Heart left ventricle (tissue), 16 donors: ENCODE measurements at regions not wholly inside any gene's neighbourhood (a gene's known extent, or its start where the extent isn't known, plus 50 kb on each side); places are given as distances from the start of the nearest gene placed in this dataset.

ENCODE experiments used
- ATAC-seq, 4 donors: fragments of 200-7000 bp; cut with Tn5 transposase; one replicate each; pipeline ENCODE4 v1.9.1; 2020 to 2022; ENCODE audit warnings: moderate library complexity in 4 of 4, mild to moderate bottlenecking in 3 of 4, moderate number of reproducible peaks in 1 of 4
- DNase-seq, 5 donors: peaks; one replicate each; pipeline ENCODE4 v3.0.0-alpha.2; 2020
- H3K27ac ChIP-seq, 12 donors: fragments of 200-600 bp; sonication (generic) in 4 of 12; one replicate each; pipeline versions ENCODE4 v1.5.0 to v1.8.0; 2016 to 2022; ENCODE audit warnings: mild to moderate bottlenecking in 2 of 12
- H3K27me3 ChIP-seq, 9 donors: fragments of 200-600 bp; sonication (generic) in 2 of 9; one replicate each; pipeline versions ENCODE4 v1.5.1 to v1.8.0; 2016 to 2022; ENCODE audit warnings: mild to moderate bottlenecking in 3 of 9
- H3K36me3 ChIP-seq, 9 donors: fragments of 200-600 bp; sonication (generic) in 2 of 9; one replicate each; pipeline versions ENCODE4 v1.5.0 to v1.8.0; 2018 to 2022; ENCODE audit warnings: mild to moderate bottlenecking in 2 of 9
- H3K4me1 ChIP-seq, 12 donors: fragments of 200-600 bp; sonication (generic) in 4 of 12; one replicate each; pipeline versions ENCODE4 v1.5.0 to v1.8.0; 2016 to 2022; ENCODE audit warnings: mild to moderate bottlenecking in 3 of 12
- H3K4me3 ChIP-seq, 12 donors: fragments of 200-600 bp; sonication (generic) in 4 of 12; one replicate each; pipeline versions ENCODE4 v1.5.0 to v1.8.0; 2017 to 2022; ENCODE audit warnings: mild to moderate bottlenecking in 9 of 12, moderate library complexity in 4 of 12
- H3K9me3 ChIP-seq, 12 donors: fragments of 200-600 bp; sonication (generic) in 4 of 12; one replicate each; pipeline versions ENCODE4 v1.5.0 to v1.8.0; 2016 to 2022; ENCODE audit warnings: mild to moderate bottlenecking in 1 of 12
- POLR2A ChIP-seq, 2 donors: fragments of 450-650 bp; IDR thresholded peaks; one replicate each; pipeline ENCODE4 v1.6.1; 2017; ENCODE audit warnings: antibody characterized with exemption in 2 of 2, mild to moderate bottlenecking in 2 of 2, moderate library complexity in 2 of 2
- WGBS, 4 donors: extraction: QIAGEN DNeasy Blood & Tissue Kit in 2 of 4; methylation state at CpG; one replicate each; pipeline versions ENCODE4 v1.1.5 to v1.1.7; 2013 to 2018; 5-methylcytosine and 5-hydroxymethylcytosine counted together
- intact Hi-C, 10 donors: fragments of 100-400 bp; cut with DNase I; formaldehyde crosslinking; loops; one replicate each; pipeline versions ENCODE4 v1.11.1 to v1.14.2; 2022
- TF ChIP-seq, protein P1 (sequence below), 12 donors: fragments of 200-600 bp; sonication (generic) in 4 of 12; IDR thresholded peaks; one replicate each; pipeline versions ENCODE4 v1.5.0 to v1.8.0; 2018 to 2022; ENCODE audit warnings: antibody characterized with exemption in 12 of 12, mild to moderate bottlenecking in 5 of 12
- donor health status: ischemic (EF 13 %, LVEDD 7.1; RV severe dilation, severe dysfunction).
- donor health status: healthy with polysubstance abuse.
- donor health status: DM: no; HTN: yes; CAD: no.
- donor health status: DM: no; HTN: no; CAD: no.
- donor health status: ischemic (EF 25% LVEDD 6.9; RV normal size, moderate dysfunction).
- donor health status: ischemic (EF 25% LVEDD 5.7; RV mildly dilated, moderate dysfunction).
- donor health status: healthy.
- donor health status: DM: yes; HTN: yes; CAD: no.
- donor health status: ischemic (EF 35%, LVEDD 5.7; RV mildly dilated, moderate dysfunction).
- donor health status: nonischemic (EF 11% LVEDD 7.7; RV severe dilation, severe dysfunction).
- donor health status: DM: yes; HTN: yes; CAD: no.
- donor health status: PGD.
- donor health status: ischemic (EF 29% LVEDD 5.4; RV normal size, mild dysfunction).
- donor health status: nonischemic (EF 23%, LVEDD 6.1; RV moderate dilation, normal function).

DNA sequence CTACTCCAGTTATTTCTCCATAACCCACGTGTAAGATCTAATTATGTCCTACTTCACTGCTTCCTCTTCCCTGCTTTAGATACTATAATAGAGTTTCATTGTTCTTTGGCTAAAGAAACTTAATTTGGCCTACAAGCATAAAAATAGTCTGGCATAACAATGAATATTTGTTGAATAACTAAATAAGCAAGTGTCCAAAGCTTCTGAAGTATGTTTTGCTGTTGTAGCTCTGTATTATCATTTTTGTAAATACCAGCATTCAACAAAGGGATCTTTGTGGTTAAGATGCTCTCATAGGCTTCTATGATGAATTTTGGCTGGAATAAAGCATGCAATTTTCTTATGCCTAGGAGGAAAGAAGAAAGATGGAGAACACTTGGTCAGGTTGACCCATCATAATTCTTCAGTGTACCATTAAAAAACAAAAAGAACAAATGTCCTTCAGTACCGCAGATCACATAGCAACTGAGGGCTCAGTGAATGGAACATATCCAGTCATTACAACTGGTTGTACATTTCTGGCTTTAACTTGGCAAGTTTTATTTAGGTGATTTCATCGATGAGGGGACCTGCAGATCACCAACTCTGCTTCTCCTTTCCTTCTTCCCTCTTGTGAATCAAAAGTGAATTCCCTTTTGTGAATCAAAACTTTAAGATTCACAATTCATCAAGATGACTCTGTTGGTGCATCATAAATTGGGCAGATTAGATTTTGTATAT lies 465.9 kb upstream of the TGFBR2 start:
- Histone ChIP-seq H3K36me3 (no peaks in the 10 kb centered on the region), H3K9me3 (peaks cover 0 to 17% (median 1%) of the 10 kb centered on the region in 12 donors), H3K4me3 (no peak overlapping the region), H3K27ac (peak overlapping the region in 2 of 12 donors; percentile 9 to 26), H3K4me1 (peaks cover 0 to 21% (median 7%) of the 10 kb centered on the region in 12 donors), H3K27me3 (no peaks in the 10 kb centered on the region)
- no peak for DNase-seq
- ATAC-seq = no peak
- intact Hi-C loops = no loop called here
- no peak for TF ChIP-seq POLR2A (IDR thresholded peaks at IDR 0.05)
- TF ChIP-seq, protein P1, sequence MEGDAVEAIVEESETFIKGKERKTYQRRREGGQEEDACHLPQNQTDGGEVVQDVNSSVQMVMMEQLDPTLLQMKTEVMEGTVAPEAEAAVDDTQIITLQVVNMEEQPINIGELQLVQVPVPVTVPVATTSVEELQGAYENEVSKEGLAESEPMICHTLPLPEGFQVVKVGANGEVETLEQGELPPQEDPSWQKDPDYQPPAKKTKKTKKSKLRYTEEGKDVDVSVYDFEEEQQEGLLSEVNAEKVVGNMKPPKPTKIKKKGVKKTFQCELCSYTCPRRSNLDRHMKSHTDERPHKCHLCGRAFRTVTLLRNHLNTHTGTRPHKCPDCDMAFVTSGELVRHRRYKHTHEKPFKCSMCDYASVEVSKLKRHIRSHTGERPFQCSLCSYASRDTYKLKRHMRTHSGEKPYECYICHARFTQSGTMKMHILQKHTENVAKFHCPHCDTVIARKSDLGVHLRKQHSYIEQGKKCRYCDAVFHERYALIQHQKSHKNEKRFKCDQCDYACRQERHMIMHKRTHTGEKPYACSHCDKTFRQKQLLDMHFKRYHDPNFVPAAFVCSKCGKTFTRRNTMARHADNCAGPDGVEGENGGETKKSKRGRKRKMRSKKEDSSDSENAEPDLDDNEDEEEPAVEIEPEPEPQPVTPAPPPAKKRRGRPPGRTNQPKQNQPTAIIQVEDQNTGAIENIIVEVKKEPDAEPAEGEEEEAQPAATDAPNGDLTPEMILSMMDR (IDR thresholded peaks at IDR 0.05) = no peak
- WGBS, 4 donors = 63 to 75% (median 70%) methylated on average over 3 of the region's 3 CpGs

- DNase-seq (no peak), ATAC-seq (peak in 1 of 4 donors; percentile 28)
- intact Hi-C loops = no loop called here
- TF ChIP-seq, protein P1 (IDR thresholded peaks at IDR 0.05) = no peak
- TF ChIP-seq POLR2A (IDR thresholded peaks at IDR 0.05) = no peak
- peaks cover 0 to 21% (median 7%) of the 10 kb centered on the region in 12 donors for H3K4me1 ChIP-seq
- H3K4me3 ChIP-seq = no peak overlapping the region
- 52 to 63% (median 54%) methylated on average over 2 of the region's 2 CpGs for WGBS, 4 donors
- H3K36me3 ChIP-seq = no peaks in the 10 kb centered on the region
- H3K27me3 ChIP-seq = no peaks in the 10 kb centered on the region
- H3K27ac ChIP-seq = peak overlapping the region in 2 of 12 donors; percentile 10 to 26
- peaks cover 0 to 16% (median 1%) of the 10 kb centered on the region in 12 donors for H3K9me3 ChIP-seq
Measured at GRCh38 chr3:30141178-30141581, 465.2 kb upstream of the TGFBR2 start.

DNA sequence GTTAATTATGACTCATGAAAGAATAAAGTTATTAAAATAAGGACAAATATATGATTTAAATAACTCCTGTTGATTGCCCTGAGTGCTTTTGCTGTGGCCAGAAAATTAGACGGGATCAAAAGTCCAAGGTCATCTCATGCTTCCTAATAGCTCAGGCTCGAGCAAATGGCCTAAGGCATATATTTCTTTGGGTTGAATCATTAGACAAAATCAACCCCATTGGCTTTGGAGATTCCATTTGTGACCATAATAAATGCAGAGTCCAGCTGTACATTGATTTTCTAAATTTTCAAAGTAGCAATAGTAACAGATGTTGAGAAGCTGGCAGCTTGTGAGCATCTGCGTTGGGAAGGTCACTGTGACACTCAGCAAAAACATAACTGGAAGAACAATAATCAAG lies 464.5 kb upstream of the TGFBR2 start:
- DNase-seq (no peak), ATAC-seq (no peak)
- H3K27ac ChIP-seq = peak overlapping the region in 1 of 12 donors; percentile 1
- no peak for TF ChIP-seq POLR2A (IDR thresholded peaks at IDR 0.05)
- TF ChIP-seq, protein P1 (IDR thresholded peaks at IDR 0.05) = no peak
- H3K36me3 ChIP-seq = no peaks in the 10 kb centered on the region
- peaks cover 0 to 9% (median 0%) of the 10 kb centered on the region in 12 donors for H3K9me3 ChIP-seq
- H3K4me3 ChIP-seq = no peak overlapping the region
- 47 to 64% (median 52%) methylated on average over 3 of the region's 3 CpGs for WGBS, 4 donors
- H3K27me3 ChIP-seq = no peaks in the 10 kb centered on the region
- peaks cover 0 to 21% (median 7%) of the 10 kb centered on the region in 12 donors for H3K4me1 ChIP-seq
- intact Hi-C loops = no loop called here

DNA sequence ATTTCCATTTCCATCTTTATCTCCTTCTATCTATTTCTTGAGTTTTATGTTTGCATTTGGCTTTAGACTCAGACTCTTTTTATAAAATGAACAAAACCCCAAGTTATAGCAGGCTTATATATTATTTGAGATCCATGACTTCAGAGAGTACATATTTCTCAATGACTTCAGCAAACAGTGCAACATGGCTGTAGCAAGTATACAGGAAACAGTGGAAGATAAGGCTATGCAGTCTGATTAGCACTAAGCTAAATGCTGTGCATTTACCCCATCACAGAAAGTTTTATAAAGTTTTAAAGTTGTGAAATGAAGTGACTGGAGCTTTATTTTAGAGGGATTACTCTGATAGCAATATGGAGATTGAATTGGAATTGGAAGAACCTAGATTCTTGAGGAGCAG lies 463.5 kb upstream of the TGFBR2 start:
- Histone ChIP-seq H3K27ac (no peak overlapping the region), H3K27me3 (no peaks in the 10 kb centered on the region), H3K4me1 (peaks cover 0 to 21% (median 7%) of the 10 kb centered on the region in 12 donors), H3K4me3 (no peak overlapping the region), H3K9me3 (peaks cover 0 to 6% (median 0%) of the 10 kb centered on the region in 12 donors), H3K36me3 (no peaks in the 10 kb centered on the region)
- ATAC-seq = no peak
- DNase-seq = no peak
- TF ChIP-seq, protein P1 (IDR thresholded peaks at IDR 0.05) = no peak
- intact Hi-C loops = no loop called here
